Mesothelial cell of epicardium (in vitro differentiated cells): ENCODE measurements at regions not wholly inside any gene's neighbourhood (a gene's known extent, or its start where the extent isn't known, plus 50 kb on each side); places are given as distances from the start of the nearest gene placed in this dataset.

Experiments
- DNase-seq, 2 experiments: peaks; one replicate each; pipeline ENCODE4 v3.0.0; 2021; ENCODE audit warnings: low spot score in 2 of 2; ENCODE audit not compliant: unreplicated experiment in 2 of 2
- H3K27ac Mint-ChIP-seq: 2 replicates; pipeline ENCODE4 v1.8.0; 2021; ENCODE audit warnings: mixed read lengths
- H3K27me3 Mint-ChIP-seq: 2 replicates; pipeline ENCODE4 v1.8.0; 2021; ENCODE audit warnings: low read depth, mixed read lengths
- H3K36me3 Mint-ChIP-seq: 2 replicates; pipeline ENCODE4 v1.8.0; 2021; ENCODE audit warnings: mixed read lengths
- H3K4me1 Mint-ChIP-seq: 2 replicates; pipeline ENCODE4 v1.8.0; 2021; ENCODE audit warnings: mixed read lengths
- H3K4me3 Mint-ChIP-seq: 2 replicates; pipeline ENCODE4 v1.8.0; 2021; ENCODE audit warnings: mild to moderate bottlenecking, moderate library complexity, mixed read lengths
- H3K9me3 Mint-ChIP-seq: 2 replicates; pipeline ENCODE4 v1.8.0; 2021; ENCODE audit warnings: mixed read lengths
- CTCF ChIP-seq: fragments of 200-600 bp; sonication (generic); IDR thresholded peaks from one replicate; pipeline ENCODE4 v1.5.0; 2021; ENCODE audit warnings: antibody characterized with exemption; ENCODE audit not compliant: unreplicated experiment

GRCh38 chr1:163737261-163737660, 415.5 kb downstream of the NUF2 start:
- no peak overlapping the region for H3K4me3 Mint-ChIP-seq
- peaks cover 48% of the 10 kb centered on the region for H3K9me3 Mint-ChIP-seq
- peaks cover 7% of the 10 kb centered on the region for H3K36me3 Mint-ChIP-seq
- no peaks in the 10 kb centered on the region for H3K27me3 Mint-ChIP-seq
- peak overlapping the region; percentile 5 for H3K27ac Mint-ChIP-seq
- H3K4me1 Mint-ChIP-seq: peaks cover 4% of the 10 kb centered on the region
- no peak for DNase-seq
- TF ChIP-seq CTCF: no peak

- no peak overlapping the region for H3K27ac Mint-ChIP-seq
- H3K27me3 Mint-ChIP-seq: no peaks in the 10 kb centered on the region
- H3K4me3 Mint-ChIP-seq: no peak overlapping the region
- peaks cover 15% of the 10 kb centered on the region for H3K4me1 Mint-ChIP-seq
- peaks cover 20% of the 10 kb centered on the region for H3K36me3 Mint-ChIP-seq
- TF ChIP-seq CTCF: no peak
- peaks cover 51% of the 10 kb centered on the region for H3K9me3 Mint-ChIP-seq
- no peak for DNase-seq
Measured at GRCh38 chr1:163744301-163744887, 422.6 kb downstream of the NUF2 start.

- Mint-ChIP-seq H3K4me3 (no peak overlapping the region), H3K9me3 (peaks cover 48% of the 10 kb centered on the region), H3K36me3 (peaks cover 18% of the 10 kb centered on the region), H3K4me1 (peaks cover 15% of the 10 kb centered on the region), H3K27ac (no peak overlapping the region), H3K27me3 (no peaks in the 10 kb centered on the region)
- no peak for TF ChIP-seq CTCF
- no peak for DNase-seq
Measured at GRCh38 chr1:163745204-163745603, 423.4 kb downstream of the NUF2 start.

- Mint-ChIP-seq H3K27ac (peak overlapping the region; percentile 79), H3K4me1 (peaks cover 15% of the 10 kb centered on the region), H3K4me3 (no peak overlapping the region), H3K36me3 (peaks cover 18% of the 10 kb centered on the region), H3K9me3 (peaks cover 28% of the 10 kb centered on the region), H3K27me3 (no peaks in the 10 kb centered on the region)
- DNase-seq: no peak
- no peak for TF ChIP-seq CTCF
Measured at GRCh38 chr1:163747261-163747660, 425.5 kb downstream of the NUF2 start.

GRCh38 chr1:163747855-163748254, 426.1 kb downstream of the NUF2 start:
- peaks cover 15% of the 10 kb centered on the region for H3K4me1 Mint-ChIP-seq
- H3K9me3 Mint-ChIP-seq: peaks cover 22% of the 10 kb centered on the region
- peak overlapping the region; percentile 79 for H3K27ac Mint-ChIP-seq
- DNase-seq: no peak
- no peaks in the 10 kb centered on the region for H3K27me3 Mint-ChIP-seq
- H3K36me3 Mint-ChIP-seq: peaks cover 14% of the 10 kb centered on the region
- no peak for TF ChIP-seq CTCF
- no peak overlapping the region for H3K4me3 Mint-ChIP-seq
